HG03457 (cell line): ENCODE measurements at regions not wholly inside any gene's neighbourhood (a gene's known extent, or its start where the extent isn't known, plus 50 kb on each side); places are given as distances from the start of the nearest gene placed in this dataset.

Source experiments
- ATAC-seq: cut with Tn5 transposase; IDR thresholded peaks from one replicate; pipeline ENCODE4 v1.9.1; 2021; ENCODE audit warnings: moderate number of reproducible peaks; ENCODE audit not compliant: unreplicated experiment

DNA sequence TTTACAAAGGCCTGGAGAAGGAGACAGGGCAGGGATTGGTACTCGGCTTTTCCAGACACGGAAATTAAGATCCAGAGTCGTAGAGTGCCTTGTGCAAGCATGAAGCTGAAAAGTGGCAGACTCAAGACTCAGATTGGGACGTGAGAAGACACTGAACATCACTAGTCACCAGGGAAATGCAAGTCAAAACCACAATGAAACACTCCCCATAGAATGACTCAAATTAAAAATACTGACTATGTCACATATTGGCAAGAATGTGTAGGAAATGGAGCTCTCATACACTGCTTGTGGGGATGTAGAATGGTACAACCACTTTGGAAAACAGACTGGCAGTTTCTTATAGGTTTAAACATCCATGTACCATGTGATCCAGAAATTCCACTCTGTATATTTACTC, 472.0 kb downstream of the RPS24 start:
- no peak for ATAC-seq

DNA sequence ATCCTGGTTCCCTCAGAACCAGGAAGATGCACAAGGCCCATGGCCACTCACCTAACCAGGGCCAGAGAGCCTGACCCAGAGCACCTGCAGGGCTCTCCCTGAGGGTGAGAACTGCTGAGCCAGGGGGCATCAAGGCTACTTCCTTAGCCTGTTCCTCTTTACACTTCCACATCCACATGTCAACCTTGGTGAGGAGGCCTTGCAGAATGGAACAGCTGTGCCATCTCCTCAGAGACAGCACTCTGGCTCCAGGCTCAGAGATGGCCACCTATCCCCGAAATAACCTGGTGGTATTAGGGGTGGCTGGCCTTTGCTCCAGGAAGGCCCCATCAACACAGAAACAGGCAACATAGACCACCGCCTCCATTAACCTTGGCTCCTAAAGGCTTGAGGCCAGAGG, 473.0 kb downstream of the RPS24 start:
- no peak for ATAC-seq

DNA sequence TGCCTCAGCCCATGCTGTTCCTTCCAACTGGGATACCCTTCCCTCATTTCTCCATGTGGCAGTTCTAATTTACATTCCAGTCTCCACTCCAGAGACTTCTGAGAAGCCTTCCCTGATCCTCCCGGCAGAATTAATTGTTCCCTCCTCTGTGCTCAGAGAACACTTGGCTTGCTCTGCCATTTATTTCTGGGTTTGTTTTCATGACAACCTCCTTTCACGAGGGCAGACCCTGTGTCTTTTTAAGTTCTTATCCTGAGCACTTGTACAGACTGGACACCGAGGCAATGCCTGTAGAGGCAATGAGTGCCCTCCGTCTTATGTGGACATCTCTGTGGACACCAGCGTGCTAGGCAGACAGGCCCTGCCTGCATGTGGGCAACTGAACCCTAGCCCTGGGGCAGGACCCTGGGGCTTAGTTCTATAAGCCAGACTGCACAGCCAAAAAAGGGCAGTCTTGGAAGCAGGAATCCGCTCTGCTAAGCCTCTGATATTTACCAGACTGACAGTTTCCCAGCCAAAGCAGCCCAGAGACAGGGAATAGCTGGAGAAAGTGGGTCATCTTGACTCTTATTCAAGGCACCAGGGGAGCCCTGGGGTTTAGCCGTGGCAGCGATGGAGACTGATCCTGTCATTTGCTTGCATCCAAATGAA, 474.0 kb downstream of the RPS24 start:
- ATAC-seq: no peak

DNA sequence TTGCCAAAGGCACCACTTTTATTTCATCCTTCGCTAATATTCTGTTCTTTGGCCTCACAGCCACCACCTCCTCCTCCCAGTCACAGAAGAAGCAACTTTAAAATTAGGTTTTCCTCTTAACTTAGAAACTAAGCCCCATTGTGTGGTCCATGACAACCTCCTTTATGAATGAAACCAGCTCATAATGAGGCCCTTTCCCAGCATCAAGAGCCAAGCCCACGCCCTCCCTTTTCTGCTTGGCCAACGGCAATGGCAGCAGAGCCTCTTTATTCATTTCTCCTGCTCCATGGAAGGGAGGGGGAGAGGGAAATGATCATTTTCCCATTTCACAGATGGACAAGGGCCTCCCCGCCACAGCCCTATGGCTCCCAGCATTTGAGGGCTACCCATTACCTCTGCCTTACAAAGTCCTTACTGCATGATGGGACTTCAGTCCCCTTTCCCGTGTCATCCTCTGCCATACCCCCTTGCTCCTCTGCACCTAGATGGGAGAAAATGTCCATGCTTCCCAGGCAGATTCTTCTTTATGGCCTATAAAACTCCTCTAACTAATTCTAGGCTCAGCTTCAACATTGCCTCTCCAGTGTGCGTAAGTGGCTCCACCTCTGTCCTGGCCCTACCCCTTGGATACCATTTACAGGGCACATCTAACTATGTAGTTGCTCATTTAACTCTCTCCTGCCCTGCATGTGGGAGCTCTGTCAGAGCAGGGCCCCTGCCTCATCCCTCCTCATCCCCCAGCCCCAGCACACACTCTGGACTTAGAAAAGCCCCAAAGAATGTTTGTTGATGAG, 475.5 kb downstream of the RPS24 start:
- no peak for ATAC-seq

DNA sequence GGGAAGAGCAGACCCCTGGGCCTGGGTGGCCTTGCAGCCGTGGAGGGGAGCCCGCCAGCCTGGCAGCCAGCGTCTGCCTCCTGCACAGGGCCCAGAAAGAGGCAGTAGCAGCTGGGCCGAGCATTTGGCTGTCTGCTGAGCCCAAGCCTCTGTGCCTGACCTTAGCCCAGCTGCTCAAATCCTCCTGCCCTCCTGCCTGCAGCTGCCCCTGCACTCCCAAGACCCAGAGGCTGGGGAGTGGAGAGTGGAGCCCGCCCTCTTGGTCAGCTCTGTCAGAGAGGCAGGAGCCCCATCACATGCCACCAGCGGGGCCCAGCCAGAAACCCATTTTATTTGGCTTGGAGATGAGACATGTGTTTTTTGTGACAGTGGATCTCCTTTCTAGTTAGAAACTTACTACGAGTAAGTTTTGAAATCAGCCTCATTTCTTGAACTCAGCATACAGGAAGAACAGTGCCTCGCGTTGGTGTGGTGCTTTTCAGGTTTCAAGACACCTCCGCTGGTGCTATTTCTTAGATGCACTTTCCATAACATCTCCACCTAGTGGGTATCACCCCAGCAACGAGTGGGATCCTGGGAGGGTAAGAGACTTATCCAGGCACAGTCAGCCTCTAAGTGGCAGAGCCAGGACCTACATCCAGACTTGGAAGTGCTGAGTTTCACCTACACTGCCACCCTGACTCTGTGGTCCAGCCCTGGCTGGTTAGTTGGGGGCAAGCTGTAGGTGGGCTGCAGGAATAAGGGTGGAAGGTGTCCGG, 477.1 kb downstream of the RPS24 start:
- no peak for ATAC-seq

DNA sequence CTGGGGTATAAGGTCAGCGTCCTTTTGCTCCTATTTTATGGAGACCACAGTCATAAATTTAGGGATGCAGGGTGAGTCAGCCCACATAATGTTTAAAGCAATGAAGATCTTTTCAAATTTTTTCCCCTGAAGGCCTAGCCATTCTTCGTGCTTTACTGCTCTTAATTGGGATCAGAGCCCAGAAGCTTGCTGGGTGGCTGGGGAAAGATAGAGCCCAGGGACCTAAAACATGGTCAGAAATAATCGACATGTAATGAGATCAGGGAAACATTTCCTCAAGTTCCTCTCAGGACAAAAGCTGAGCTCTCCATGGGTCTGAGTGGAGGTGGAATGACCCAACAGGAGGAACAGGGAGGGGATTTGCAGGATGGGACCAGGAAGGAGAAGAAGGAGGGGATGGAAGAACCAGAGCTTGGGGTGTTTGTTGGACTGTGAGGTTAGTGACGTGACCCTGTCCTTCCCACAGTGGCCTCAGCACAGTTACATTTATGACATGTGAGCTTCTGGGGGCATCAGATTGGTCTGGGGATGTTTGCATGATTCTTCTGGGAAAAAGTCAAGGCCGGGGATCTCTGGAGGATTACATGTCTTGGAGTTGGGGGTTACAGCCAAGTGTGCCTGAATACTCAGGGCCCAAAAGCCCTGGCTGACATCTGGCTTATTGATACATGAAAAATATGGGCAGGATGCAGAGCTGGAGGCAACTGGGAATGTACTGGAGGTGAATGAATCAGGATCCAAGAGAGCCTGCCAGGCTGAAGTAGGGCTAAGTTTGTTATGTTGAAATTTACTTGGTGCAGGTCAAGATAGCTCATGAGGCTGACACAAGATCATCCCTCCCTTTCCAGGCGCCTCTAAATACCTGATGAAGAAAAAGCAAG, 477.9 kb downstream of the RPS24 start:
- ATAC-seq: no peak

DNA sequence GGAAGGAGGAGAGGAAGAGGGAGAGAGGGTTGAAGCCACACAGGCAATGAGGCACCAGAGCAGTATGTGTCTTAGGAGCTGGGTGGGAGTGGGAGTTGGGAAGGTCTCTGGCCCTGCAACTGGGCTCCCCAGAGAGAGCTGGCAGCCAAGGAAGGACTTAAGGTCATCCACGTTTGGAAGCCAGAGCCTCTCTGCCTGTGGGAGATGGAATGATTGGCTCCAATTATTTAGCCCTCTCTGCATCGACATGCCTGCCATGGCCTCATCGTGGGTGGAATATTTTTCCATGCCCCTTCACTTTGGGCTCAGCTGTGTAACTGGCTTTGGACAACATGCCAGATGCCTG, 478.5 kb downstream of the RPS24 start:
- no peak for ATAC-seq

DNA sequence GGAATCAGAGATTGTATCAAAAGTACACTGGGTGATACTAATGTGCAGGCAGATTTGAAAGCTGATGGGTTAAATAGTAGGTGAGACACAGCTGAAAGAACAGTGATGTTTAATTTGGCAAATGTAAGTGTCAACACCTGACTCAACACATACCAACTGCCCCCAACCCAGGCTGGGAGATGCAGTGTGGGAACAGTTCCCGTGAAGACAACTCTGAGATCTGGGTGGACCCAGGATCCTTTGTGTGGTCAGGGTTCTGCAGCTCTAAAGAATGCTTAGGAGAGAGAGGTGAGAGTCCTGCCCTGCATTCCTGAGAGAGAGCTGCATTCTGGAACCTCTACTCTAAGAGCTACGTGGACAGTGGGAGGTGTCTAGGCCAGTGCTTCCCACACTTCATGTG, 479.7 kb downstream of the RPS24 start:
- no peak for ATAC-seq

DNA sequence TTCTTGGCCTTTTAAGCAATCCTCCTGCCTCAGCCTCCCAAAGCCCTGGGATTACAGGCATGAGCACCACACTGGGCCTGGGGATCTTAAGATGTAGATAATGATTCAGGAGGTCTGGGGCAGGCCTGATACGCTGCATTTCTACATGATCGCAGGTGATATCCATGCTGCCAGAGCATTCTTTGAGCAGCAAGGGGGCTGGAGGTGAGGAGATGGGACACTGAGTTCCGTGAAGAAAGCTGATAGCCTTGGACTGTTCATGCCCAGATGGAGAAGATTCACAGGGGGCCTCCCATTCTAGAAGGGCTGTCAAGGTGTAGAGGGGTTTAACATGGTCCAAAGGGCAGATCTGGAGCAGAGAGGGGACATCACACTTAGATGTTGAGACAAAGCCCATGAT, 480.3 kb downstream of the RPS24 start:
- no peak for ATAC-seq

DNA sequence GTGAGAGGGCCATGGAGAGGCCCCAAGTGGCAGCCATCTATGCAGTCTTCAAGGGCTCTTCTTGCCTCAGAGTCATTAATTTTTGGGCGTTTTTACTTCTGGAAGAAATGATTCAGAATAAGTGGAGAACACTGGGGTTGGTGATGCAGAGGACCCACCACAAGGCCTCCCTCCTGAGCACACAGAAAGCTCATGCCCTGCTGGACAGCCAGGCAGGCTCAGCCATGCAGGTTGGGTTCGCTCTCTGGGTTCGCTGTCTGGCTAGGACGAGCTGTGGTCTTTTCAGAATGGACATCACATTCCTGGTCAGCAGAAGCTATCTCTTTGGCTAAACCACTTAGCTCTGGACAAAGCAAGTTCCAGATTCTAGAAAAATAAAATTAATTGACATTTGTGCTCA, 480.8 kb downstream of the RPS24 start:
- ATAC-seq: no peak

DNA sequence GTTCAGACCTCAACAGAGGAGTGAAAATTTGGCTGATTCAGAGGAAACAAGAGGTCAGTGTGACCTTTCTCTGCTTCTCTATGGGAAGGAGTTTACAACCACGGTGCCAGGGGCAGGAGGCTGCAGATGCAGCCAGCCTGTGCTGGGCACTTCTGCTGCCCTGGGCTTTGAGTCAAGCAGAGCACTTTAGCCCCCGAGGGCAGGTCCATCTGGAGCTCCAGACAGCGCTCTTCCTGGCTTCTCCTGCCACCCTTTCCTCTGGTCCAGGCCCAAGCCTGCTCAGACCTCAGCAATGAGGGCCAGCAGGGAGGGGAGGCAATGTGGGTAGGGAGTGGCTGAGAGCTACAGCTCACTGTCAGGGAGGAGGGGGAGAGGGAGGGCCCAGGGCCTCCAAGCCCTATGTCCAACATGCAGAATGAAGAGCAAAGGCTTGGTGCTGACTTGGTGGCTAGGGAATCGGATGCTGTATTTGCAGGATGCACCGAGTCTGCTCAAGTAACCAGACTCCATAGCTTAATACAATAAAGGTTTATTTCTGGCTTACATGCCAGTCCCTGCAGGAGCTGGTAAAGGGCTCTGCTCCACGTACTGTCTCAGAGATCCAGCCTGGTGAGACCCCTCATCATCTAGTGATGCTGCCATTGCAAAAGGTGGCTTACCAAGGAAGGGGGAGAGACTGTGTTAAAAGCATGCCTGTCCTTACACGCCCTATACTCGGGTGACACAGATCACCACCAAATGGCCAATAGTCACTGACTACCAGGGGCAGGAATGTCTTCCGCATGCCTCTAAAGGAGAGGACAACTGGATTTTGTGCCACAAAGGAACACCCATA, 481.6 kb downstream of the RPS24 start:
- no peak for ATAC-seq

DNA sequence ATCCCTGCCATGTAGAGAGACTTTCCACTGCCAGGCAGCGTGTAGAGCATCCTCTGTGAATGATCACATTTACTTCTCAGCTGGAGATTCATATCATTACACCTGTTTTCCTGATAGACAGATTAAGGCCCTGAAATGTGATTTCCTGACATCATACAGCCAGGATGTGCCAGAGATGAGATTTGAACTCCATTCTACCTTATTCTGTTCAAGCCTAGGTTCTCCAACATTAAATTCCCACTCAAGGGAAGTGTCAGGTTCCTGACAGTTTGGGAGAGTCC, 482.1 kb downstream of the RPS24 start:
- ATAC-seq: no peak

DNA sequence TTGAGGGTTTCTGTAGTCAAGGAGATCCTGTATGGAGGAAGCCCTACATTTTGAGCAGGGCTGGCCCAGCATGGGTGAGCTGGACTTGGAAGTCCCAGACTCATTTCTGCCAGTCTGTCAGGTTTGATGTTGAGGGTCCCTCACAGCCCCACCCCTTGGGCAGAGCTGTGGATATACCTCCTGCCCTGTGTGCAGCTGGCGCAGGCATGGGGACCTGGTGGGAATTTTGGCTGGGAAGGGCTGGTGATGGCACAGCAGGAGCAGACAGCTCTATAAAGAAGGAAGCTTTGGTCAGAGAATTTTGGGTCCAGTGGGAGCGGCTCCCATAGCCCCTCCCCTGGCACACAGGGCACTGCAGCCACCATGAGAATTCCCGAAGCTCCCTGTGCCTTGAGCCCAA, 482.6 kb downstream of the RPS24 start:
- ATAC-seq: no peak

DNA sequence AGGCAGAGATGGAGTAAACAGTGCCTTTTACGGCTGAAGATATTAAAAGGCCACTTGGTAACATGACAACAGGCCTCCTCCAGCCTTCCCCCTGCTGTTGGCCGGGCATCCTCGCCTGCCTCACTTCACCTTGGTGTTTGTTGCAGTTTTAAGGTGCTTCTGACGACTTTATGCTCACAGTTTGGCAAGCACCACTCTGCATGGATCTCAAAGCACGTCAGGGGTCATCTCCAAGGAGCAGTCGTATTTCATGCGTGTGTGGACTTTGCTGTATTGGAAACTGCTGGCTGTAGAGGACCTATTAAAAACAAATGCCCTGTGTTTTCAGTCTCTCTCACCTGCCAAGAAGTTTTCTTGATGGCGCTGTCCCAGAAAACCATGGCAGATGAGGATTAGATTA, 483.1 kb downstream of the RPS24 start:
- no peak for ATAC-seq

DNA sequence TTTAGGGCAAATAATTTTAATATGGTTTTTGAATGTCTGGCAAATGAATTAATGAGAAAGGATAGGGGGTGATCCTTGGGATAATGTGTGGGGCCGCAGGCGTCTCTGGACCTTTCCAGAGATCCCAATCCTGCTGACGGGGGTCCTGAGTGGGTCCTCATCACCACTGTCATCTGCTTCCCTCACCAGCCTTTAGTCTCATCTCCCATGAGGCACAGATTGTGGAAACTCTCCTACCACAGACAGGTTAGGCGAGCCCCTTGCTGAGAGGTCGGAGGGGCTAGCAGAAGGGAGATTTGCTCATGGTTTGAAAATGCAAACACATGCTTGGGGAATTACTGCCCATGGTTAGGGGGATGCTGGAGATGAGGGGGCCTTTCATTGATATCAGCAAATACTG, 484.6 kb downstream of the RPS24 start:
- no peak for ATAC-seq

DNA sequence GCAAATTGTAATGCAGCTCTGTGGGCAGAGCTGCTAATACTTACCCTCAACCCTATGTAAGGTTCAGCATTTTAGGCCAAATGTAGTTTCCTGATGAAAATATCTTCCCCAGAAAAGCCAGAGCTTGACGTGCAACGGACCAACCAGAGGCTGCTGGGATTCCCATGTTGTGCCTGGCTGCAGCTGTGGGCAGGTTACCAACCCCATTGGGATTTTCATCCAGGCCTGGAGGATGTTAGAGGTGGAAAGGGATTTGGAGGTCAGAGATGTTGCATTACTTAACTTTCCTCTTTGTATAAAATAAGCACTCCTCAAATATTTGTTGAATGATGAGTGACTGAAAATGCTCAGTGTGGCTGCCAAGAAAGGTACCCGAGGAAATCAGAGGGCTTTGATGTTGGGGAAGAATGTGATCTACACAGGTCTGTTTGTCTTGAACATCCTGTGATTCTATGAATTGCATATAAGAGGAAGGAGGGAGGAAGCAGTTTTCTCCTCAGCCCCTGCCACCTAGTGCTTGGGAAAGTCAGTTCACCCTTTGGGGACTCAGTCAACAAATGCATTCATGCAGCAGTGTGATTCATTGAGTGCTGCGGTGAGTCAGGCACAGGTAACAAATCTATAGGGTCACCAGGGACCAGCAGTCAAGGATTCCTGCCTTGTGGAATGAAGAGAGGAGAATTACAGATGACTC, 487.2 kb downstream of the RPS24 start:
- no peak for ATAC-seq

DNA sequence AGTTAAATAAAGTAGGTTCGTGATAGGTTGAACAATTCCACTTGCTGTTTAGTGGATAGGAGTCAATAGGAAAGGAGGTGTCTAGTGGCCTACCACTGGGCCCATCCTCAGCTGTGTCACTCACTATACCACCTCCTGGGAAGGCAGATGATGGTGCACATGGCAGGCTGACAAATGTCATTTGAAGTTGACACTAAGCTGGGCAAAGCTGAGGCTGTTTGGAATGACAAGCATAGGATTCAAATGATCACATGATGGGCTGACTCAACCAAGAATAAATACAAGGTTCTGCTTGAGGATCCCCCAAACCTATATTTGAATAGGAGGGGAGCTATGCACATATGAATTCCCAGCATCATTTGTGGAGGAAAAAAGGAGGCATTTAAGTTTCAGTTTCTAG, 489.8 kb downstream of the RPS24 start:
- no peak for ATAC-seq

DNA sequence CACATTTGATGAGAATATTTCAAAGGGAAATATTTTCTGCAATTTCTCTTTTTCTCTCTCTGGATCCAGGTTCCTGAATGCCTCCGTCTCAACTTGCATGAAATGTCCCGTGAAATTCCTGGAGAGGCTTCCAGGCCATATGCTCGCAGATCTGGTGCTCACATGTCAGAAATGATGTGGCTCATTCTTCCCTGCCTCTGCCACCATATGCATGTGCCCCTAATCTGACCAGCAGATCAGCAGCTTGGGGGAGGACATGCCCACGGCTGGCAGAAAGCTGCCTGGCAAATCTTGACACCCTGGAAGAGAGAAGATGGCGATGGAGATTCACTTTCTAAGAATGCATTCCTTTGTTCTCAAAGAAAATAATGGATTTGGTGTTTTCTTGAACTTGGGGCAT, 490.7 kb downstream of the RPS24 start:
- no peak for ATAC-seq

DNA sequence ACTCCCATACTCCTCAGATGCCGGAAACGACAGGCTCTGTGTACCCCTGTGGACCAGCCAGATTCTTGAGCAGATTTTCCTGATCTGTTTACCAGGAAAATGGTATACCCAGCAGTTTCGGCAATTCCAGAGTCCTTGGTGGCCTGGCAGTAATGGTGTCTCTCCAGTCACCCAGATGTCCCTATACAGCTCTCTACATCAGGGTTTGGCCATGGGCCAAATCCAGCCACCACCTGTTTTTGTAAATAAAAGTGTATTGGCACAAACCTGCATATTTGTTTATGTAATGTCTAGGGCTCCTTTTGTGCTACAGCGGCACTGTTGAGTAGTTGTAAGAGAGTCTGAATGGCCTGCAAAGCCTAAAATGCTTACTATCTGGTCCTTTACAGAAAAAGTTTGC, 491.3 kb downstream of the RPS24 start:
- no peak for ATAC-seq

DNA sequence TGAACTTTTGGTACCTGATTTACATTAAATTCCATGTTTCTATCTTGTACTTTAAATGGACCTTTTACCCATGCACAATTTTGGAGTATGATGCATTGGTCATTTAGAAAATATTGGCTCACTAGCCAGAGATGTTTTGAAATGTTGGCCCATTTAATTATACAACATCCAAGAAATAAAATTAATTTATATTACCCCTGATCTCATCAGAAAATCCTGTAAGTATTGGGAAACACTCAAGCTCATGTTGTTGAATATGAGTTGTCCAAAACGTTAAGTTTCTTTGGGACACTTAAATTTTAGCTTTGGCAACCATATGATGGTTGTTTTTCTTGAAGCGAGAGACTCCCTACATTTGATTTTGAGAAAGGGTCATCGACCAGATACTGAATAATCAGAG, 492.7 kb downstream of the RPS24 start:
- ATAC-seq: no peak
